GM23338 (cell line): ENCODE measurements at regions not wholly inside any gene's neighbourhood (a gene's known extent, or its start where the extent isn't known, plus 50 kb on each side); places are given as distances from the start of the nearest gene placed in this dataset.

Source experiments
- ATAC-seq: fragments of 200-7000 bp; cut with Tn5 transposase; 3 replicates; pipeline ENCODE4 v1.9.1; 2020
- DNase-seq: peaks from one replicate; pipeline ENCODE4 v3.0.0-alpha.2; 2015; ENCODE audit warnings: low spot score
- H2AFZ ChIP-seq: fragments of 200-600 bp; sonication (generic); 2 replicates; pipeline ENCODE4 v1.8.0; 2016; ENCODE audit warnings: antibody characterized with exemption, mild to moderate bottlenecking, moderate library complexity
- H3F3A ChIP-seq: fragments of 200-600 bp; sonication (generic); replicated peaks from 2 replicates; pipeline ENCODE4 v1.8.0; 2017; ENCODE audit warnings: antibody characterized with exemption, mixed run types, low read depth
- H3K27ac ChIP-seq: fragments of 200-600 bp; sonication (generic); 2 replicates; pipeline ENCODE4 v1.6.1; 2016; ENCODE audit warnings: low read depth
- H3K27me3 ChIP-seq: fragments of 200-600 bp; sonication (generic); 2 replicates; pipeline ENCODE4 v1.8.0; 2016; ENCODE audit warnings: mild to moderate bottlenecking, mixed run types, moderate library complexity; ENCODE audit not compliant: insufficient read depth
- H3K36me3 ChIP-seq: fragments of 200-600 bp; sonication (generic); 2 replicates; pipeline ENCODE4 v1.8.0; 2016; ENCODE audit warnings: mild to moderate bottlenecking; ENCODE audit not compliant: insufficient read depth
- H3K4me1 ChIP-seq: fragments of 200-600 bp; sonication (generic); 2 replicates; pipeline ENCODE4 v1.8.0; 2016; ENCODE audit warnings: mild to moderate bottlenecking, moderate library complexity; ENCODE audit not compliant: insufficient read depth
- H3K4me2 ChIP-seq: fragments of 200-600 bp; sonication (generic); 2 replicates; pipeline ENCODE4 v1.7.1; 2017; ENCODE audit warnings: mixed run types
- H3K4me3 ChIP-seq: fragments of 200-600 bp; sonication (generic); 2 replicates; pipeline ENCODE4 v1.6.1; 2016; ENCODE audit warnings: mixed run types
- H3K79me2 ChIP-seq: fragments of 200-600 bp; sonication (generic); replicated peaks from 2 replicates; pipeline ENCODE4 v1.8.0; 2017; ENCODE audit warnings: mild to moderate bottlenecking; ENCODE audit not compliant: insufficient read depth
- H3K9me2 ChIP-seq: fragments of 200-600 bp; sonication (generic); 2 replicates; pipeline ENCODE4 v1.8.0; 2017; ENCODE audit not compliant: insufficient read depth
- H4K20me1 ChIP-seq: fragments of 200-600 bp; sonication (generic); replicated peaks from 2 replicates; pipeline ENCODE4 v1.8.0; 2017; ENCODE audit warnings: mild to moderate bottlenecking; ENCODE audit not compliant: insufficient read depth
- H3K27ac Mint-ChIP-seq: 2 replicates; pipeline ENCODE4 v1.8.0; 2020; ENCODE audit warnings: inconsistent platforms, mild to moderate bottlenecking, moderate library complexity, mixed read lengths
- H3K27me3 Mint-ChIP-seq: 3 replicates; pipeline ENCODE4 v1.8.0; 2022; ENCODE audit warnings: low read depth, mild to moderate bottlenecking, moderate library complexity, mixed read lengths, inconsistent platforms; ENCODE audit not compliant: insufficient read depth, poor library complexity
- H3K36me3 Mint-ChIP-seq: 3 replicates; pipeline ENCODE4 v1.8.0; 2021; ENCODE audit warnings: low read depth, mild to moderate bottlenecking, inconsistent platforms, moderate library complexity, mixed read lengths
- H3K4me1 Mint-ChIP-seq: 3 replicates; pipeline ENCODE4 v1.8.0; 2020; ENCODE audit warnings: mild to moderate bottlenecking, inconsistent platforms, mixed read lengths
- H3K4me3 Mint-ChIP-seq: 3 replicates; pipeline ENCODE4 v1.8.0; 2021; ENCODE audit warnings: moderate library complexity, mild to moderate bottlenecking, inconsistent platforms, mixed read lengths
- H3K9me3 Mint-ChIP-seq: 3 replicates; pipeline ENCODE4 v1.8.0; 2020; ENCODE audit warnings: moderate library complexity, mild to moderate bottlenecking, inconsistent platforms, mixed read lengths
- CTCF ChIP-seq, 2 experiments: fragments of 200-600 bp in 1 of 2; sonication (generic) in 1 of 2; conservative IDR thresholded peaks; 2 replicates each; pipeline versions ENCODE4 v1.5.1 to v1.6.1; 2016 to 2017; ENCODE audit warnings: antibody characterized with exemption in 2 of 2, low read depth in 2 of 2, mild to moderate bottlenecking in 2 of 2, moderate library complexity in 1 of 2
- ETS1 ChIP-seq: IDR thresholded peaks from 2 replicates; pipeline ENCODE4 v1.6.1; 2016; ENCODE audit warnings: antibody characterized with exemption
- EZH2phosphoT487 ChIP-seq: fragments of 200-600 bp; sonication (generic); IDR thresholded peaks from one replicate; pipeline ENCODE4 v1.8.1; 2018; ENCODE audit warnings: antibody characterized with exemption; ENCODE audit not compliant: unreplicated experiment
- JUNB ChIP-seq: IDR thresholded peaks from one replicate; pipeline ENCODE4 v1.6.1; 2016; ENCODE audit warnings: antibody characterized with exemption; ENCODE audit not compliant: unreplicated experiment
- POLR2AphosphoS5 ChIP-seq: IDR thresholded peaks from 2 replicates; pipeline ENCODE4 v1.6.1; 2016; ENCODE audit warnings: antibody characterized with exemption, low read depth
- STAT1 ChIP-seq: IDR thresholded peaks from one replicate; pipeline ENCODE4 v1.6.1; 2016; ENCODE audit warnings: antibody characterized with exemption; ENCODE audit not compliant: unreplicated experiment
- ZNF114 ChIP-seq: fragments of 250-450 bp; sonication (Bioruptor Pico); IDR thresholded peaks from 2 replicates; pipeline ENCODE4 v1.5.0; 2020; ENCODE audit warnings: mild to moderate bottlenecking, moderate library complexity
- ZNF331 ChIP-seq: fragments of 250-450 bp; sonication (Bioruptor Pico); IDR thresholded peaks from 2 replicates; pipeline ENCODE4 v1.5.0; 2020; ENCODE audit warnings: low read depth, mild to moderate bottlenecking, moderate library complexity
- TF ChIP-seq, protein P1 (sequence below): fragments of 250-450 bp; sonication (Bioruptor Pico); IDR thresholded peaks from 2 replicates; pipeline ENCODE4 v1.5.0; 2020; ENCODE audit warnings: mild to moderate bottlenecking, moderate library complexity

DNA sequence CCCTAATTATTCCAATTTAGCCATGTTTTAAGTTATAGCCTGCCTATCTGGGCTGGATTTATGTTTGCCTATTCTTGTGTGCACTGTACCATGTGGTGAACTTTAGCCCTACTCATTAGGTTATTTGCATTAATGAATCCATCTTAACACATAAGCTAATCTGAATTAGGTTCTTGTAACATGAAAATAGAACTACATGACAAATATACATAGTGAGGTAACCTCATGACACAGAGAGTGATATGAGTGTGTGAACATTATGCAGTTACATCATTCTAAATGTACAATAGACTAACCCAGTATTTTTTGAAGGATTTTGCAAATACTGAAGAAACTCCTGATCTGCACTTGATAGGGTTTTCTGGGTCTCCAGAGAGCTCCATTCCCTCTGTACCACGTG is 733.7 kb upstream of the CITED2 start (continued):
- TF ChIP-seq, protein P1, sequence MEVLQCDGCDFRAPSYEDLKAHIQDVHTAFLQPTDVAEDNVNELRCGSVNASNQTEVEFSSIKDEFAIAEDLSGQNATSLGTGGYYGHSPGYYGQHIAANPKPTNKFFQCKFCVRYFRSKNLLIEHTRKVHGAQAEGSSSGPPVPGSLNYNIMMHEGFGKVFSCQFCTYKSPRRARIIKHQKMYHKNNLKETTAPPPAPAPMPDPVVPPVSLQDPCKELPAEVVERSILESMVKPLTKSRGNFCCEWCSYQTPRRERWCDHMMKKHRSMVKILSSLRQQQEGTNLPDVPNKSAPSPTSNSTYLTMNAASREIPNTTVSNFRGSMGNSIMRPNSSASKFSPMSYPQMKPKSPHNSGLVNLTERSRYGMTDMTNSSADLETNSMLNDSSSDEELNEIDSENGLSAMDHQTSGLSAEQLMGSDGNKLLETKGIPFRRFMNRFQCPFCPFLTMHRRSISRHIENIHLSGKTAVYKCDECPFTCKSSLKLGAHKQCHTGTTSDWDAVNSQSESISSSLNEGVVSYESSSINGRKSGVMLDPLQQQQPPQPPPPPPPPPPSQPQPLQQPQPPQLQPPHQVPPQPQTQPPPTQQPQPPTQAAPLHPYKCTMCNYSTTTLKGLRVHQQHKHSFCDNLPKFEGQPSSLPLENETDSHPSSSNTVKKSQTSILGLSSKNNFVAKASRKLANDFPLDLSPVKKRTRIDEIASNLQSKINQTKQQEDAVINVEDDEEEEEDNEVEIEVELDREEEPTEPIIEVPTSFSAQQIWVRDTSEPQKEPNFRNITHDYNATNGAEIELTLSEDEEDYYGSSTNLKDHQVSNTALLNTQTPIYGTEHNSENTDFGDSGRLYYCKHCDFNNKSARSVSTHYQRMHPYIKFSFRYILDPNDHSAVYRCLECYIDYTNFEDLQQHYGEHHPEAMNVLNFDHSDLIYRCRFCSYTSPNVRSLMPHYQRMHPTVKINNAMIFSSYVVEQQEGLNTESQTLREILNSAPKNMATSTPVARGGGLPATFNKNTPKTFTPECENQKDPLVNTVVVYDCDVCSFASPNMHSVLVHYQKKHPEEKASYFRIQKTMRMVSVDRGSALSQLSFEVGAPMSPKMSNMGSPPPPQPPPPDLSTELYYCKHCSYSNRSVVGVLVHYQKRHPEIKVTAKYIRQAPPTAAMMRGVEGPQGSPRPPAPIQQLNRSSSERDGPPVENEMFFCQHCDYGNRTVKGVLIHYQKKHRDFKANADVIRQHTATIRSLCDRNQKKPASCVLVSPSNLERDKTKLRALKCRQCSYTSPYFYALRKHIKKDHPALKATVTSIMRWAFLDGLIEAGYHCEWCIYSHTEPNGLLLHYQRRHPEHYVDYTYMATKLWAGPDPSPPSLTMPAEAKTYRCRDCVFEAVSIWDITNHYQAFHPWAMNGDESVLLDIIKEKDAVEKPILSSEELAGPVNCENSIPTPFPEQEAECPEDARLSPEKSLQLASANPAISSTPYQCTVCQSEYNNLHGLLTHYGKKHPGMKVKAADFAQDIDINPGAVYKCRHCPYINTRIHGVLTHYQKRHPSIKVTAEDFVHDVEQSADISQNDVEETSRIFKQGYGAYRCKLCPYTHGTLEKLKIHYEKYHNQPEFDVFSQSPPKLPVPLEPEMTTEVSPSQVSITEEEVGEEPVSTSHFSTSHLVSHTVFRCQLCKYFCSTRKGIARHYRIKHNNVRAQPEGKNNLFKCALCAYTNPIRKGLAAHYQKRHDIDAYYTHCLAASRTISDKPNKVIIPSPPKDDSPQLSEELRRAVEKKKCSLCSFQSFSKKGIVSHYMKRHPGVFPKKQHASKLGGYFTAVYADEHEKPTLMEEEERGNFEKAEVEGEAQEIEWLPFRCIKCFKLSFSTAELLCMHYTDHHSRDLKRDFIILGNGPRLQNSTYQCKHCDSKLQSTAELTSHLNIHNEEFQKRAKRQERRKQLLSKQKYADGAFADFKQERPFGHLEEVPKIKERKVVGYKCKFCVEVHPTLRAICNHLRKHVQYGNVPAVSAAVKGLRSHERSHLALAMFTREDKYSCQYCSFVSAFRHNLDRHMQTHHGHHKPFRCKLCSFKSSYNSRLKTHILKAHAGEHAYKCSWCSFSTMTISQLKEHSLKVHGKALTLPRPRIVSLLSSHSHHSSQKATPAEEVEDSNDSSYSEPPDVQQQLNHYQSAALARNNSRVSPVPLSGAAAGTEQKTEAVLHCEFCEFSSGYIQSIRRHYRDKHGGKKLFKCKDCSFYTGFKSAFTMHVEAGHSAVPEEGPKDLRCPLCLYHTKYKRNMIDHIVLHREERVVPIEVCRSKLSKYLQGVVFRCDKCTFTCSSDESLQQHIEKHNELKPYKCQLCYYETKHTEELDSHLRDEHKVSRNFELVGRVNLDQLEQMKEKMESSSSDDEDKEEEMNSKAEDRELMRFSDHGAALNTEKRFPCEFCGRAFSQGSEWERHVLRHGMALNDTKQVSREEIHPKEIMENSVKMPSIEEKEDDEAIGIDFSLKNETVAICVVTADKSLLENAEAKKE (CRISPR knock-in tag) = no peak
- no peak for TF ChIP-seq EZH2phosphoT487
- TF ChIP-seq STAT1 = no peak
- no peak for TF ChIP-seq ETS1
- TF ChIP-seq ZNF331 = no peak
- no peak for TF ChIP-seq ZNF114 (CRISPR knock-in tag)
- TF ChIP-seq JUNB = no peak
- no peak for TF ChIP-seq POLR2AphosphoS5

DNA sequence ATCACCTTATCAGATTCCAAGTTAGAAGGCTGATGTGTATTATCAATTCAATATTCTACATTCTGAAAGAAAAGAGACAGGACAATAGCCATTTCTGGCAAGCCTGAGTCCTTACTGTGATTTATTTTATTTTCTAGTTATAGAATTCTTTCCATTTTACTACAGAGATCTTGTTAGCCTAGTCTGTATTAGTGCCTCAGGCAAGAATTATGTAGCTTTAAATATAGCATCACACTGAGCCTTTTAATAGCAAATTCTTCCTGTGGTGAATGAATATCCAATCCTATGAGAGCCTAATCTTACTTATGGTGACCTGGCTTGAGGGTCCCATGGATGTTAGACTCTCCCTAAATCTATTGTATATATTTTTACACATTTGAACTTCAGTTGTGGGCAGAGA is 732.8 kb upstream of the CITED2 start:
- ATAC-seq (no peak), DNase-seq (no peak)
- no peaks in the 10 kb centered on the region; the same call in 2 of the 3 replicates for H3K9me3 Mint-ChIP-seq
- H3K79me2 ChIP-seq = no peaks in the 10 kb centered on the region
- H3K36me3 Mint-ChIP-seq = no peaks in the 10 kb centered on the region
- peaks cover 24% of the 10 kb centered on the region; the same call in 2 of the 3 replicates for H3K4me1 Mint-ChIP-seq
- no peaks in the 10 kb centered on the region for H3K27me3 ChIP-seq
- H3K27ac Mint-ChIP-seq = no peak overlapping the region
- no peaks in the 10 kb centered on the region for H4K20me1 ChIP-seq
- H3K4me2 ChIP-seq = no peak overlapping the region
- no peaks in the 10 kb centered on the region for H3K9me2 ChIP-seq
- H3K4me1 ChIP-seq = peaks cover 17% of the 10 kb centered on the region
- H3K27ac ChIP-seq = no peak overlapping the region
- H3K36me3 ChIP-seq = no peaks in the 10 kb centered on the region
- H3K27me3 Mint-ChIP-seq = peaks cover 1% of the 10 kb centered on the region
- H3F3A ChIP-seq = no peaks in the 10 kb centered on the region
- H2AFZ ChIP-seq = no peak overlapping the region
- no peak overlapping the region for H3K4me3 Mint-ChIP-seq
- no peak overlapping the region for H3K4me3 ChIP-seq
- TF ChIP-seq ETS1 (no peak), CTCF (conservative IDR thresholded peaks at IDR 0.05; ENCODE audit: low read depth in 2 of 2) (no peak)
